Caco-2 (cell line): ENCODE measurements at regions not wholly inside any gene's neighbourhood (a gene's known extent, or its start where the extent isn't known, plus 50 kb on each side); places are given as distances from the start of the nearest gene placed in this dataset.

Source experiments
- BruUV-seq: library from RNA; stranded (reverse); fragments of 400-500 nt; replicated peaks from 2 replicates; lab custom pipeline; 2021; lab: Mats Ljungman, UMichigan
- CTCF ChIA-PET: fragments of 300-600 bp; sonication (Branson Sonifier 250); formaldehyde crosslinking; loops from one replicate; lab custom pipeline; 2022; ENCODE audit warnings: antibody characterized with exemption; lab: Charles Lee
- POLR2A ChIA-PET: fragments of 300-600 bp; sonication (Branson Sonifier 250); formaldehyde crosslinking; loops from one replicate; lab custom pipeline; 2022; ENCODE audit warnings: antibody characterized with exemption; lab: Charles Lee
- DNase-seq, 2 experiments: peaks; one replicate each; pipeline versions ENCODE4 v3.0.0 to v3.0.0-alpha.2; 2020 to 2022
- H3K27me3 ChIP-seq: replicated peaks from 2 replicates; pipeline ENCODE4 v1.6.0; 2011; ENCODE audit warnings: low read length; ENCODE audit not compliant: control insufficient read depth, insufficient read depth
- H3K36me3 ChIP-seq: 2 replicates; pipeline ENCODE4 v1.5.1; 2011; ENCODE audit warnings: low read length; ENCODE audit not compliant: control insufficient read depth, insufficient read depth
- H3K4me1 ChIP-seq: fragments of 250-450 bp; sonication (Bioruptor Pico); 2 replicates; pipeline ENCODE4 v1.5.1; 2020; ENCODE audit warnings: mild to moderate bottlenecking
- H3K4me3 ChIP-seq: 2 replicates; pipeline ENCODE4 v1.5.1; 2011; ENCODE audit warnings: low read depth, mild to moderate bottlenecking, control low read depth, low read length
- H3K9me3 ChIP-seq: fragments of 250-450 bp; sonication (Bioruptor Pico); 2 replicates; pipeline ENCODE4 v1.5.1; 2020; ENCODE audit warnings: mild to moderate bottlenecking, moderate library complexity
- H3K27ac Mint-ChIP-seq: one replicate; pipeline ENCODE4 v1.8.0; 2022; ENCODE audit warnings: mixed read lengths; ENCODE audit not compliant: unreplicated experiment
- H3K27me3 Mint-ChIP-seq: one replicate; pipeline ENCODE4 v1.8.0; 2022; ENCODE audit warnings: mixed read lengths; ENCODE audit not compliant: insufficient read depth, unreplicated experiment
- H3K36me3 Mint-ChIP-seq: one replicate; pipeline ENCODE4 v1.8.0; 2022; ENCODE audit warnings: mild to moderate bottlenecking, mixed read lengths; ENCODE audit not compliant: insufficient read depth, unreplicated experiment
- H3K4me1 Mint-ChIP-seq: one replicate; pipeline ENCODE4 v1.8.0; 2022; ENCODE audit warnings: low read depth, mixed read lengths; ENCODE audit not compliant: unreplicated experiment
- H3K4me3 Mint-ChIP-seq: one replicate; pipeline ENCODE4 v1.8.0; 2022; ENCODE audit warnings: mild to moderate bottlenecking, moderate library complexity, mixed read lengths; ENCODE audit not compliant: unreplicated experiment
- H3K9me3 Mint-ChIP-seq: one replicate; pipeline ENCODE4 v1.8.0; 2022; ENCODE audit warnings: mixed read lengths; ENCODE audit not compliant: unreplicated experiment
- CTCF ChIP-seq, 2 experiments: fragments of 200-600 bp in 1 of 2; IDR thresholded peaks; 1 replicate in 1 of 2; 2 replicates in 1 of 2; pipeline versions ENCODE4 v1.5.1 to v1.8.0; 2011 to 2022; ENCODE audit warnings: antibody characterized with exemption in 1 of 2, control low read depth in 1 of 2, inconsistent platforms in 1 of 2, low read depth in 1 of 2, low read length in 1 of 2, mild to moderate bottlenecking in 1 of 2, moderate library complexity in 1 of 2; ENCODE audit not compliant: insufficient read depth in 1 of 2, severe bottlenecking in 1 of 2, unreplicated experiment in 1 of 2
- intact Hi-C: fragments of 100-400 bp; cut with micrococcal nuclease; formaldehyde crosslinking; loops from one replicate; pipeline ENCODE4 v1.10.0; 2022; ENCODE audit not compliant: unreplicated experiment

GRCh38 chr18:67951137-67951536, 434.6 kb upstream of the DSEL start:
- Mint-ChIP-seq H3K4me3 (no peak overlapping the region), H3K27ac (no peak overlapping the region), H3K27me3 (peaks cover 3% of the 10 kb centered on the region), H3K4me1 (no peaks in the 10 kb centered on the region), H3K36me3 (no peaks in the 10 kb centered on the region), H3K9me3 (no peaks in the 10 kb centered on the region)
- intact Hi-C loops = no loop called here
- H3K36me3 ChIP-seq = no peaks in the 10 kb centered on the region
- no peaks in the 10 kb centered on the region for H3K27me3 ChIP-seq
- no peak for DNase-seq
- no TSS peak for BruUV-seq
- ChIA-PET POLR2A (no interaction called here), CTCF (no interaction called here)
- H3K4me3 ChIP-seq = no peak overlapping the region
- no peaks in the 10 kb centered on the region for H3K4me1 ChIP-seq
- no peaks in the 10 kb centered on the region for H3K9me3 ChIP-seq
- no peak for TF ChIP-seq CTCF (IDR thresholded peaks at IDR 0.05; ENCODE audit: insufficient read depth in 1 of 2, low read depth in 1 of 2, low read length in 1 of 2, severe bottlenecking in 1 of 2, unreplicated experiment in 1 of 2)

- H3K4me3 ChIP-seq = no peak overlapping the region
- no peaks in the 10 kb centered on the region for H3K4me1 Mint-ChIP-seq
- intact Hi-C loops = no loop called here
- no peaks in the 10 kb centered on the region for H3K9me3 Mint-ChIP-seq
- BruUV-seq = no TSS peak
- POLR2A ChIA-PET = no interaction called here
- no peaks in the 10 kb centered on the region for H3K9me3 ChIP-seq
- peaks cover 2% of the 10 kb centered on the region for H3K27me3 Mint-ChIP-seq
- no peaks in the 10 kb centered on the region for H3K27me3 ChIP-seq
- TF ChIP-seq CTCF (IDR thresholded peaks at IDR 0.05; ENCODE audit: insufficient read depth in 1 of 2, low read depth in 1 of 2, low read length in 1 of 2, severe bottlenecking in 1 of 2, unreplicated experiment in 1 of 2) = no peak
- H3K4me1 ChIP-seq = no peaks in the 10 kb centered on the region
- CTCF ChIA-PET = no interaction called here
- H3K36me3 ChIP-seq = no peaks in the 10 kb centered on the region
- H3K4me3 Mint-ChIP-seq = no peak overlapping the region
- H3K36me3 Mint-ChIP-seq = no peaks in the 10 kb centered on the region
- no peak for DNase-seq
- H3K27ac Mint-ChIP-seq = no peak overlapping the region
Measured at GRCh38 chr18:67938660-67939059, 422.1 kb upstream of the DSEL start.

GRCh38 chr18:67935638-67936037, 419.1 kb upstream of the DSEL start:
- Histone ChIP-seq H3K27me3 (no peaks in the 10 kb centered on the region), H3K4me3 (no peak overlapping the region), H3K9me3 (no peaks in the 10 kb centered on the region), H3K36me3 (no peaks in the 10 kb centered on the region), H3K4me1 (no peaks in the 10 kb centered on the region)
- CTCF ChIA-PET = no interaction called here
- BruUV-seq = no TSS peak
- no peak for TF ChIP-seq CTCF (IDR thresholded peaks at IDR 0.05; ENCODE audit: insufficient read depth in 1 of 2, low read depth in 1 of 2, low read length in 1 of 2, severe bottlenecking in 1 of 2, unreplicated experiment in 1 of 2)
- POLR2A ChIA-PET = no interaction called here
- DNase-seq = no peak
- intact Hi-C loops = no loop called here
- Mint-ChIP-seq H3K4me1 (no peaks in the 10 kb centered on the region), H3K27ac (no peak overlapping the region), H3K36me3 (no peaks in the 10 kb centered on the region), H3K9me3 (no peaks in the 10 kb centered on the region), H3K27me3 (peaks cover 2% of the 10 kb centered on the region), H3K4me3 (no peak overlapping the region)
